ENCODE measurements at regions not wholly inside any gene's neighbourhood (a gene's known extent, or its start where the extent isn't known, plus 50 kb on each side); places are given as distances from the start of the nearest gene placed in this dataset.

DNA sequence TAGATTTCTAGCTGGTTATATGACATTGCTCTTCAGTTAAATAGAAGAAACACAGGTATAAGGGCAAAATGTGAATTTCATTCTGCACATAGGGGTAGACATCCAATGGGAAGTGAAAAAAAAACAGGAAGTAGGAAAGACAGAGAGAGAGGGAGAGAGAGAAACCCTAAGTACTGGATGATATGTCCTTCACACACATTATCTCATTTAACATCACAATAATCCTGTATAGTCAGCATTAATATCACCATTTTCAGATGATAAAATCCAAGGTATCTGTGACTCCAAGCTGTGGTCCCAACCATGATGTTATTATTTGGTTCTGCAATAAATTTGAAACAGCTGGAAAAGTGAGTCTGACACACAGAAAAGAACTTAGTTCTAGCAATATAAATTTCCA is 759.9 kb downstream of the SATB2 start:
- TF ChIP-seq EZH2phosphoT487 (IDR thresholded peaks at IDR 0.05; ENCODE audit: low read length), result no peak
- no peak for TF ChIP-seq EZH2 (optimal IDR thresholded peaks at IDR 0.05; ENCODE audit: low read depth, low read length)
- TF ChIP-seq, protein P1, sequence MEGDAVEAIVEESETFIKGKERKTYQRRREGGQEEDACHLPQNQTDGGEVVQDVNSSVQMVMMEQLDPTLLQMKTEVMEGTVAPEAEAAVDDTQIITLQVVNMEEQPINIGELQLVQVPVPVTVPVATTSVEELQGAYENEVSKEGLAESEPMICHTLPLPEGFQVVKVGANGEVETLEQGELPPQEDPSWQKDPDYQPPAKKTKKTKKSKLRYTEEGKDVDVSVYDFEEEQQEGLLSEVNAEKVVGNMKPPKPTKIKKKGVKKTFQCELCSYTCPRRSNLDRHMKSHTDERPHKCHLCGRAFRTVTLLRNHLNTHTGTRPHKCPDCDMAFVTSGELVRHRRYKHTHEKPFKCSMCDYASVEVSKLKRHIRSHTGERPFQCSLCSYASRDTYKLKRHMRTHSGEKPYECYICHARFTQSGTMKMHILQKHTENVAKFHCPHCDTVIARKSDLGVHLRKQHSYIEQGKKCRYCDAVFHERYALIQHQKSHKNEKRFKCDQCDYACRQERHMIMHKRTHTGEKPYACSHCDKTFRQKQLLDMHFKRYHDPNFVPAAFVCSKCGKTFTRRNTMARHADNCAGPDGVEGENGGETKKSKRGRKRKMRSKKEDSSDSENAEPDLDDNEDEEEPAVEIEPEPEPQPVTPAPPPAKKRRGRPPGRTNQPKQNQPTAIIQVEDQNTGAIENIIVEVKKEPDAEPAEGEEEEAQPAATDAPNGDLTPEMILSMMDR (IDR thresholded peaks at IDR 0.05; ENCODE audit: low read length), result no peak
- no peaks in the 10 kb centered on the region for H3K9me2 ChIP-seq (replicated peaks; ENCODE audit: insufficient read depth, low read length)
- no peak overlapping the region for H3K9ac ChIP-seq (ENCODE audit: low read length)
- H3K27ac ChIP-seq (ENCODE audit: low read length), result no peak overlapping the region
- H3K4me1 ChIP-seq (ENCODE audit: low read length), result peaks cover 20% of the 10 kb centered on the region
- no peak overlapping the region for H2AFZ ChIP-seq (ENCODE audit: low read length)
- H3K36me3 ChIP-seq (replicated peaks; ENCODE audit: insufficient read depth, low read length), result no peaks in the 10 kb centered on the region
- no peaks in the 10 kb centered on the region for H4K20me1 ChIP-seq (ENCODE audit: insufficient read depth, low read length)
- no peak for DNase-seq
- H3K9me3 ChIP-seq (replicated peaks; ENCODE audit: insufficient read depth, low read length), result no peaks in the 10 kb centered on the region
- no peaks in the 10 kb centered on the region for H3F3A ChIP-seq (ENCODE audit: insufficient read depth, low read length)
- H3K4me2 ChIP-seq (ENCODE audit: low read depth, low read length), result no peak overlapping the region
- no peaks in the 10 kb centered on the region for H3K79me2 ChIP-seq (ENCODE audit: low read length)
- H3K27me3 ChIP-seq (replicated peaks; ENCODE audit: insufficient read depth, low read length), result no peaks in the 10 kb centered on the region
- no peak overlapping the region for H3K4me3 ChIP-seq (ENCODE audit: low read length)

DNA sequence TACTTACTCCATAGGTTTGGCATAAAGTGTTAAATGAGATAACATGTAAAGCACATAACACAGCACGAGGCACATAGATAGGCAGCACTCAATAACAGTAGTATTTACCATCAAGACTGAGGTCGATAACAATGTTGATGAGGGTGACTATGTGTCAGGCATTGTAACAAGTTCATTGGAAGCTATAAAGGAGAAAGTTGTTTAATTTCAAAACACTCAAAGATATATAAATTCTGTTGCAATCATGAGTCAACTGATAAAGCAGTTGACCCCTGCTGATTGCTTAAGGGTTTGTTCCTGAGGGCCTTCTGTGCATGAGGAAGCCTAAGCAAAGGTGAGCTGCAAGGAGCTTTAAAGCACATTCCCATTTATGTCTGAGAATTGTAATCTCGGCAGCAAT is 760.5 kb downstream of the SATB2 start:
- no peak overlapping the region for H2AFZ ChIP-seq (ENCODE audit: low read length)
- no peak overlapping the region for H3K4me2 ChIP-seq (ENCODE audit: low read depth, low read length)
- no peaks in the 10 kb centered on the region for H3K27me3 ChIP-seq (replicated peaks; ENCODE audit: insufficient read depth, low read length)
- no peak overlapping the region for H3K9ac ChIP-seq (ENCODE audit: low read length)
- no peaks in the 10 kb centered on the region for H4K20me1 ChIP-seq (ENCODE audit: insufficient read depth, low read length)
- H3K27ac ChIP-seq (ENCODE audit: low read length), result no peak overlapping the region
- TF ChIP-seq, protein P1 (IDR thresholded peaks at IDR 0.05; ENCODE audit: low read length), result no peak
- TF ChIP-seq EZH2phosphoT487 (IDR thresholded peaks at IDR 0.05; ENCODE audit: low read length) (no peak), EZH2 (optimal IDR thresholded peaks at IDR 0.05; ENCODE audit: low read depth, low read length) (no peak)
- no peaks in the 10 kb centered on the region for H3K9me2 ChIP-seq (replicated peaks; ENCODE audit: insufficient read depth, low read length)
- H3F3A ChIP-seq (ENCODE audit: insufficient read depth, low read length), result no peaks in the 10 kb centered on the region
- H3K4me1 ChIP-seq (ENCODE audit: low read length), result peaks cover 20% of the 10 kb centered on the region
- no peak for DNase-seq
- H3K9me3 ChIP-seq (replicated peaks; ENCODE audit: insufficient read depth, low read length), result no peaks in the 10 kb centered on the region
- H3K79me2 ChIP-seq (ENCODE audit: low read length), result no peaks in the 10 kb centered on the region
- H3K4me3 ChIP-seq (ENCODE audit: low read length), result no peak overlapping the region
- H3K36me3 ChIP-seq (replicated peaks; ENCODE audit: insufficient read depth, low read length), result no peaks in the 10 kb centered on the region

DNA sequence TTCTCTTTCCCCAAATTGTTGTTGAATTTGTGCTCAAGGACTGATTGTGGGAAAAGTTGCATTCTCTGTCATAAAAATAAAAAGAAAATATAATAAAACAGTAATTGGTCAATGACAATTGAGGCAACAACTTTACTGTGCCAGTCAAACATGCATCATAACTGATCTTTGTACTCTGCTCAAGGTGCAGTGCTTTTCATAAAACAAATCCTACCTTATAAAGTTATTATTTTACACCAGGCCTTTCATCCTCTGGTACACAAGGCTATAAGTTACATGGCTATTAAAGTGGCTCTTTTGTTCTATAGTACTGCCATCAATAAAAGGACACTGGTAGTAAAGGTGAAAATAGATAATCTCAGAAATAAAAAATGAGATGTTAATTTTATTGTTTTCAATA is 761.9 kb downstream of the SATB2 start:
- DNase-seq, result no peak
- no peak overlapping the region for H3K27ac ChIP-seq (ENCODE audit: low read length)
- no peaks in the 10 kb centered on the region for H3K9me2 ChIP-seq (replicated peaks; ENCODE audit: insufficient read depth, low read length)
- no peaks in the 10 kb centered on the region for H3K9me3 ChIP-seq (replicated peaks; ENCODE audit: insufficient read depth, low read length)
- H3K9ac ChIP-seq (ENCODE audit: low read length), result no peak overlapping the region
- TF ChIP-seq EZH2phosphoT487 (IDR thresholded peaks at IDR 0.05; ENCODE audit: low read length) (no peak), EZH2 (optimal IDR thresholded peaks at IDR 0.05; ENCODE audit: low read depth, low read length) (no peak)
- TF ChIP-seq, protein P1 (IDR thresholded peaks at IDR 0.05; ENCODE audit: low read length), result no peak
- H2AFZ ChIP-seq (ENCODE audit: low read length), result no peak overlapping the region
- no peaks in the 10 kb centered on the region for H4K20me1 ChIP-seq (ENCODE audit: insufficient read depth, low read length)
- no peaks in the 10 kb centered on the region for H3K79me2 ChIP-seq (ENCODE audit: low read length)
- no peaks in the 10 kb centered on the region for H3F3A ChIP-seq (ENCODE audit: insufficient read depth, low read length)
- no peak overlapping the region for H3K4me3 ChIP-seq (ENCODE audit: low read length)
- no peaks in the 10 kb centered on the region for H3K27me3 ChIP-seq (replicated peaks; ENCODE audit: insufficient read depth, low read length)
- H3K36me3 ChIP-seq (replicated peaks; ENCODE audit: insufficient read depth, low read length), result no peaks in the 10 kb centered on the region
- no peak overlapping the region for H3K4me2 ChIP-seq (ENCODE audit: low read depth, low read length)
- H3K4me1 ChIP-seq (ENCODE audit: low read length), result peaks cover 15% of the 10 kb centered on the region
